Mammary epithelial cell (primary cell): ENCODE measurements at regions not wholly inside any gene's neighbourhood (a gene's known extent, or its start where the extent isn't known, plus 50 kb on each side); places are given as distances from the start of the nearest gene placed in this dataset.

Experiments
- EZH2 ChIP-seq: IDR thresholded peaks from 2 replicates; pipeline ENCODE4 v1.6.1; 2012; ENCODE audit warnings: low read length, inconsistent platforms, borderline replicate concordance
- TF ChIP-seq, protein P1 (sequence below), 2 donors: IDR thresholded peaks in 1 of 2; conservative IDR thresholded peaks in 1 of 2; 2 replicates each; pipeline ENCODE4 v1.5.1; 2011 to 2012; ENCODE audit warnings: inconsistent platforms in 2 of 2, low read length in 2 of 2, mild to moderate bottlenecking in 2 of 2, control low read depth in 1 of 2, low read depth in 1 of 2; ENCODE audit not compliant: insufficient read depth in 1 of 2; ENCODE audit errors: extremely low read depth in 1 of 2

DNA sequence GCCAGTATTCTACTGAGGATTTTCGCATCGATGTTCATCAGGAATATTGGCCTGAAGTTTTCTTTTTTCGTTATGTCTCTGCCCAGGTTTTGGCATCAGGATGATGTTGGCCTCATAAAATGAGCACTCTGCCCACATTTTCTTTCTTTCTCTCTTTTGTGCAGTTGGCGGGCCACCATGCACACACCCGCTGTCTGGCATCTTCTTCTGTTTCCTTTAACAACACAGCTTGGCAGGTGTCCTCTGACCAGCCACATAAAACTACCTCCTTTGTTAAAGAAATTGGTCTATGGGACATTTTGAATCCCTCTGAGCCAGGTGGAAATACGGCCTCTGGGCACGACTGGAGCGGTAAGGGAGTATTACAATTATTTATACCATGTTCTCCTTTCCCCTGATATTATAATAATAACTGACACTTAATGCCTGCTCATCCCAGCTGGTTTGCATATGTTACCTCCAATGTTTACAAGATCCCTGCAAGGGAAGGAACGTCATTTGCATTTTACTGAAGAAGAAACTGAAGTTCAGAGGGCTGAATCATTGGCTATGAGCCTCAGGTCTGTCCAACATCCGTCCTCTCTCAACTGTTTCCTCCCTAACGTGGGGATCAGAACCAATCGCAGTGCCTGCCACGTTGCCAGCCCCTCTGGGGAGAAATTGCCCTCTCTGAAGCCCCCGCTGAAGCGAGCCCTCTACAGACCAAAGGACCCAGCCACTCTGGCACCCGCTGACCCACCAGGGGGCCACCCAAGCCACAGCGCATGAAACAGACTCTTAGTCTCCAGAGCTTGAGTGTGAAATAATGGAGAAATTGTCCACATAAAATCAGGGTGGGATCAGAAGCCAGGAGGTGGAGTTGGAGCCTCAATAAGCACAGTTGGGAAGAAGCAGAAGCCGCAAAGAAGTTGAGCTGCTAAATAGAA, 125.0 kb upstream of the FOXK1 start:
- TF ChIP-seq, protein P1, sequence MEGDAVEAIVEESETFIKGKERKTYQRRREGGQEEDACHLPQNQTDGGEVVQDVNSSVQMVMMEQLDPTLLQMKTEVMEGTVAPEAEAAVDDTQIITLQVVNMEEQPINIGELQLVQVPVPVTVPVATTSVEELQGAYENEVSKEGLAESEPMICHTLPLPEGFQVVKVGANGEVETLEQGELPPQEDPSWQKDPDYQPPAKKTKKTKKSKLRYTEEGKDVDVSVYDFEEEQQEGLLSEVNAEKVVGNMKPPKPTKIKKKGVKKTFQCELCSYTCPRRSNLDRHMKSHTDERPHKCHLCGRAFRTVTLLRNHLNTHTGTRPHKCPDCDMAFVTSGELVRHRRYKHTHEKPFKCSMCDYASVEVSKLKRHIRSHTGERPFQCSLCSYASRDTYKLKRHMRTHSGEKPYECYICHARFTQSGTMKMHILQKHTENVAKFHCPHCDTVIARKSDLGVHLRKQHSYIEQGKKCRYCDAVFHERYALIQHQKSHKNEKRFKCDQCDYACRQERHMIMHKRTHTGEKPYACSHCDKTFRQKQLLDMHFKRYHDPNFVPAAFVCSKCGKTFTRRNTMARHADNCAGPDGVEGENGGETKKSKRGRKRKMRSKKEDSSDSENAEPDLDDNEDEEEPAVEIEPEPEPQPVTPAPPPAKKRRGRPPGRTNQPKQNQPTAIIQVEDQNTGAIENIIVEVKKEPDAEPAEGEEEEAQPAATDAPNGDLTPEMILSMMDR (conservative IDR thresholded peaks at IDR 0.05 in 1 of 2, IDR thresholded peaks at IDR 0.05 in 1 of 2; ENCODE audit: extremely low read depth in 1 of 2, insufficient read depth in 1 of 2, low read depth in 1 of 2, low read length in 2 of 2) = no peak
- no peak for TF ChIP-seq EZH2
